Peyer's patch (tissue), 4 donors: ENCODE measurements at regions not wholly inside any gene's neighbourhood (a gene's known extent, or its start where the extent isn't known, plus 50 kb on each side); places are given as distances from the start of the nearest gene placed in this dataset.
"Not testable (repeated sequence)": the region's sequence is repeated elsewhere in the genome, so short reads cannot be mapped to it uniquely, and the experiment has no call there.

Source experiments
- CTCF ChIP-seq, 6 experiments: fragments of 450-650 bp in 4 of 6; fragments of 200-600 bp in 2 of 6; sonication (generic) in 1 of 6; IDR thresholded peaks; one replicate each; pipeline ENCODE4 v1.5.1; 2017 to 2019; ENCODE audit warnings: antibody characterized with exemption in 6 of 6, mild to moderate bottlenecking in 3 of 6, moderate library complexity in 1 of 6
- POLR2A ChIP-seq, 2 donors: fragments of 450-650 bp; IDR thresholded peaks; one replicate each; pipeline ENCODE4 v1.5.1; 2017; ENCODE audit warnings: antibody characterized with exemption in 2 of 2, mild to moderate bottlenecking in 2 of 2, moderate library complexity in 2 of 2

GRCh38 chr2:131618320-131618719, 90.6 kb downstream of the CCDC74A start:
- TF ChIP-seq CTCF, POLR2A (IDR thresholded peaks at IDR 0.05): not testable (repeated sequence)
